CD4-positive, CD25-positive, alpha-beta regulatory T cell (primary cell): ENCODE measurements at regions not wholly inside any gene's neighbourhood (a gene's known extent, or its start where the extent isn't known, plus 50 kb on each side); places are given as distances from the start of the nearest gene placed in this dataset.

Experiments used
- ATAC-seq, 2 donors: fragments of 150-1000 bp; cut with Tn5 transposase; one replicate each; pipeline ENCODE4 v1.10.0; 2021; ENCODE audit warnings: low read depth in 2 of 2, moderate number of reproducible peaks in 2 of 2, moderate library complexity in 1 of 2
- DNase-seq, 3 donors: peaks; one replicate each; pipeline versions ENCODE4 v3.0.0 to v3.0.0-alpha.2; 2012 to 2022; ENCODE audit warnings: mixed read lengths in 1 of 3
- H3K27ac ChIP-seq: one replicate; pipeline ENCODE4 v1.7.0; 2013; ENCODE audit warnings: mild to moderate bottlenecking, low read length; ENCODE audit not compliant: insufficient read depth, poor library complexity, severe bottlenecking
- H3K27me3 ChIP-seq: one replicate; pipeline ENCODE4 v1.7.0; 2013; ENCODE audit warnings: low read length; ENCODE audit not compliant: control insufficient read depth, insufficient read depth
- H3K36me3 ChIP-seq: one replicate; pipeline ENCODE4 v1.7.0; 2013; ENCODE audit warnings: mild to moderate bottlenecking, low read length, moderate library complexity; ENCODE audit not compliant: control insufficient read depth, insufficient read depth
- H3K4me1 ChIP-seq: 2 replicates; pipeline ENCODE4 v1.7.0; 2013; ENCODE audit warnings: mild to moderate bottlenecking, low read length; ENCODE audit not compliant: insufficient read depth, control insufficient read depth, poor library complexity, severe bottlenecking
- H3K4me3 ChIP-seq: one replicate; pipeline ENCODE4 v1.7.0; 2013; ENCODE audit warnings: low read depth, mild to moderate bottlenecking, low read length, moderate library complexity
- H3K9me3 ChIP-seq, 2 experiments: 1 replicate in 1 of 2; 2 replicates in 1 of 2; pipeline ENCODE4 v1.7.0; 2013; ENCODE audit warnings: low read length in 2 of 2, mild to moderate bottlenecking in 1 of 2, moderate library complexity in 1 of 2; ENCODE audit not compliant: control insufficient read depth in 2 of 2
- H3K27ac Mint-ChIP-seq, 3 donors: one replicate each; pipeline ENCODE4 v1.8.0; 2020 to 2022; ENCODE audit warnings: mild to moderate bottlenecking in 3 of 3, mixed read lengths in 3 of 3, moderate library complexity in 2 of 3
- H3K27me3 Mint-ChIP-seq: one replicate; pipeline ENCODE4 v1.8.0; 2022; ENCODE audit warnings: mild to moderate bottlenecking, mixed read lengths
- H3K36me3 Mint-ChIP-seq: one replicate; pipeline ENCODE4 v1.8.0; 2020; ENCODE audit warnings: mixed read lengths
- H3K4me1 Mint-ChIP-seq, 4 donors: one replicate each; pipeline ENCODE4 v1.8.0; 2020 to 2022; ENCODE audit warnings: mixed read lengths in 4 of 4, mild to moderate bottlenecking in 1 of 4
- H3K4me3 Mint-ChIP-seq, 4 donors: one replicate each; pipeline ENCODE4 v1.8.0; 2020 to 2022; ENCODE audit warnings: mild to moderate bottlenecking in 4 of 4, mixed read lengths in 4 of 4, moderate library complexity in 3 of 4
- H3K9me3 Mint-ChIP-seq, 7 donors: one replicate each; pipeline ENCODE4 v1.8.0; 2020 to 2022; ENCODE audit warnings: mixed read lengths in 7 of 7, mild to moderate bottlenecking in 3 of 7, moderate library complexity in 2 of 7

DNA sequence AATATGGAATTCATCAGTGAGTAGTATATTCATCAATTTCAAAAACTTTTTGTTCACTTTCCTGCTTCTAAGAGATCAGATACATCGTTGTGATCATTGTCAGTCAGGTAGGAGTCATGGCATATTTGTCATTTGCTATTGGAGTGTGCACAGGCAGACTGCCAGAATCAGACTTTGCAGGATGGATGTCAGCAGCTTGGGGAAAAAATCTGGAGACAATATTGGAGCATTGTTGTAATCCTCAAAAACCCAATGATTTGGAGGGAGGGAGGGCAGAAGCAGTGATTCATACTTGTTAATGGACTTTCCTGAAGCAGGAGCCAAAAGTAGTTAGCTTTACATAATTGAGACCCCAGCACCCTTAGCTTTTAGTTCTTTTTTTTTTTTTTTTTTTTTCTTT, 59.6 kb upstream of the DRP2 start:
- DNase-seq: no peak
- H3K36me3 Mint-ChIP-seq: peaks cover 9% of the 10 kb centered on the region
- H3K4me1 Mint-ChIP-seq: peaks cover 0 to 2% (median 0%) of the 10 kb centered on the region in 4 donors
- no peak overlapping the region for H3K4me3 Mint-ChIP-seq
- peak overlapping the region in 2 of 3 donors; percentile 25 to 38 for H3K27ac Mint-ChIP-seq
- H3K27me3 Mint-ChIP-seq: no peaks in the 10 kb centered on the region
- no peak overlapping the region for H3K4me3 ChIP-seq
- peaks cover 0 to 3% (median 0%) of the 10 kb centered on the region in 7 donors for H3K9me3 Mint-ChIP-seq
- H3K9me3 ChIP-seq: no peaks in the 10 kb centered on the region
- no peaks in the 10 kb centered on the region for H3K27me3 ChIP-seq
- H3K4me1 ChIP-seq: no peaks in the 10 kb centered on the region
- no peak overlapping the region for H3K27ac ChIP-seq
- ATAC-seq: no peak
- H3K36me3 ChIP-seq: no peaks in the 10 kb centered on the region

DNA sequence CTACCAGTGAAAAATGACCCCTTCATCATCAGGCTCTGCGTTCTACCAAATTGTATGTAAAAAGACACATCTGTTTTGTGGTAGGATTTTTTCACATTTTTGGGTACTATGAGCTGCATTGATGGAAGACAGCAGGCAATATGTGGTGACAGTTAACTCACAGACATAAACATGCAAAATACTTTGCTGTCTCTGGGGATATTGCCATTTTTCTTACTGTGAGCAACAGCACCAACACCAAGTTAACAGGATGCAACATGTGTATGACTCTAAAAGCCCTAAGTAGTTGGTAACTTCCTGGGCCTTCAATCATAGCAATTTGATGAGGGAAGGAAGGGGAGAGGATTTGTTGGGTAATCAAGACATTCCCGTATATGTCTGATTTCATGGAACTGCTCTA, 56.4 kb upstream of the DRP2 start:
- Mint-ChIP-seq H3K4me1 (peaks cover 0 to 2% (median 0%) of the 10 kb centered on the region in 4 donors), H3K4me3 (no peak overlapping the region), H3K27ac (no peak overlapping the region), H3K9me3 (peaks cover 0 to 2% (median 0%) of the 10 kb centered on the region in 7 donors), H3K36me3 (peaks cover 6% of the 10 kb centered on the region), H3K27me3 (no peaks in the 10 kb centered on the region)
- no peaks in the 10 kb centered on the region for H3K27me3 ChIP-seq
- H3K4me3 ChIP-seq: no peak overlapping the region
- no peak for ATAC-seq
- H3K9me3 ChIP-seq: no peaks in the 10 kb centered on the region
- H3K36me3 ChIP-seq: no peaks in the 10 kb centered on the region
- H3K27ac ChIP-seq: no peak overlapping the region
- H3K4me1 ChIP-seq: no peaks in the 10 kb centered on the region
- DNase-seq: no peak

DNA sequence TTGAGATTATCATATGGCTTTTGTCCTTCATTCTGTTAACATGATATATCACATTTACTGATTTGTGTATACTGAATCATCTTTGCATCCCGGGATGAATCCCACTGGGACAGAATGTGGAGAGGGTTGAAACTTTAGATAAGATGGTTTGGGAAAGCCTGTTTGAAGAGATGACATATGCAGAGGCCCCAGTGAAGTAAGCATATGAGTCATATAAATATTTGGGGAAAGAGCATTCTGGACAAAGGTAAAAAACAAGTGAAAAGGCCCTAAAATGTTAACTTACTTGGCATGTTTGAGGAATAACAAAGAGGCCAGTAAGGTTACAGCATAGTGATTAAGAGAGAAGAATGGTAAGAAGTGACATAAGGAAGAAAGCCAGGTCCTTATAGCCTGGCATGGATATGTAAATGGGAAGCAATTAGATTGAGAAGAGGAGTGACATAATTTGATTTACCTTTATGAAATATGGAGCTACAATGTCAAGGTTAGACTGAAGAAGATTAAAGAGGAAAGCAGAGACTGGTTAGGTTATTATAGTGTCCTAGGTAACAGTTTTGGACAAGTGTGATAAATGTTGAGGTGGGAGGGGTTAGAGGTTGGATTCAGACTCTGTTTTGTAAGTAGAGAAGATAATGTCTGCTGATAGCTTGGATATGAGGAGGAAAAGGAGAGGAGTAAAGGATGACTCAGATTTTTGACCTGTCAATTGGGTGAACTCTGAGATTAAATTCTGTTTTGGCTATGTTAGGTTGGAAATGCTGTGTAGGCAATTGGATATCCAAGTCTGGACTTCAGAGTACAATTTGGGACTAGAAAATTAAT, 54.6 kb upstream of the DRP2 start:
- peak overlapping the region in 1 of 3 donors; percentile 84 for H3K27ac Mint-ChIP-seq
- no peaks in the 10 kb centered on the region for H3K4me1 Mint-ChIP-seq

More for the DNA sequence above, 54.6 kb upstream of the DRP2 start:
- Histone ChIP-seq H3K4me3 (no peak overlapping the region), H3K27ac (no peak overlapping the region), H3K4me1 (no peaks in the 10 kb centered on the region), H3K36me3 (no peaks in the 10 kb centered on the region), H3K27me3 (no peaks in the 10 kb centered on the region), H3K9me3 (no peaks in the 10 kb centered on the region)
- H3K27me3 Mint-ChIP-seq: no peaks in the 10 kb centered on the region
- H3K36me3 Mint-ChIP-seq: peaks cover 2% of the 10 kb centered on the region
- peaks cover 0 to 2% (median 0%) of the 10 kb centered on the region in 7 donors for H3K9me3 Mint-ChIP-seq
- no peak overlapping the region for H3K4me3 Mint-ChIP-seq
- DNase-seq (no peak), ATAC-seq (no peak)
